OCI-LY7 (cell line): ENCODE measurements at regions not wholly inside any gene's neighbourhood (a gene's known extent, or its start where the extent isn't known, plus 50 kb on each side); places are given as distances from the start of the nearest gene placed in this dataset.

Source experiments
- BruUV-seq: library from RNA; stranded (reverse); fragments of 400-500 nt; replicated peaks from 2 replicates; lab custom pipeline; 2021; lab: Mats Ljungman, UMichigan
- CTCF ChIA-PET: fragments of 300-600 bp; sonication (Branson Sonifier 250); formaldehyde crosslinking; loops from one replicate; lab custom pipeline; 2022; ENCODE audit warnings: antibody characterized with exemption; ENCODE audit not compliant: unreplicated experiment; lab: Charles Lee
- POLR2A ChIA-PET: fragments of 300-600 bp; sonication (Branson Sonifier 250); formaldehyde crosslinking; loops from one replicate; lab custom pipeline; 2022; ENCODE audit warnings: antibody characterized with exemption; lab: Charles Lee
- DNase-seq: peaks from one replicate; pipeline ENCODE4 v3.0.0-alpha.2; 2015; ENCODE audit warnings: low spot score
- H2AFZ ChIP-seq: fragments of 200-600 bp; sonication (generic), shearing (Covaris generic); 2 replicates; pipeline ENCODE4 v1.6.1; 2014; ENCODE audit warnings: mild to moderate bottlenecking, antibody characterized with exemption, low read length, moderate library complexity
- H3K27ac ChIP-seq: fragments of 200-600 bp; sonication (generic); 2 replicates; pipeline ENCODE4 v1.5.1; 2014; ENCODE audit warnings: mixed run types, low read depth, mild to moderate bottlenecking, moderate library complexity, low read length, inconsistent platforms; ENCODE audit not compliant: poor library complexity, severe bottlenecking
- H3K36me3 ChIP-seq: fragments of 200-600 bp; sonication (generic); 2 replicates; pipeline ENCODE4 v1.6.1; 2014; ENCODE audit warnings: mild to moderate bottlenecking, antibody characterized with exemption, low read length, moderate library complexity, mixed read lengths; ENCODE audit not compliant: insufficient read depth
- H3K4me1 ChIP-seq: fragments of 200-600 bp; sonication (generic); 2 replicates; pipeline ENCODE4 v1.5.1; 2014; ENCODE audit warnings: mild to moderate bottlenecking, low read length; ENCODE audit not compliant: insufficient read depth, poor library complexity, severe bottlenecking
- H3K4me2 ChIP-seq: fragments of 200-600 bp; sonication (generic); 2 replicates; pipeline ENCODE4 v1.6.1; 2014; ENCODE audit warnings: mild to moderate bottlenecking, low read length
- H3K4me3 ChIP-seq: fragments of 200-600 bp; sonication (generic); 2 replicates; pipeline ENCODE4 v1.5.1; 2014; ENCODE audit warnings: mild to moderate bottlenecking, low read depth, low read length; ENCODE audit not compliant: poor library complexity, severe bottlenecking
- H3K79me2 ChIP-seq: fragments of 200-600 bp; sonication (generic); 2 replicates; pipeline ENCODE4 v1.6.1; 2016; ENCODE audit warnings: low read depth, mild to moderate bottlenecking, low read length, moderate library complexity, mixed read lengths; ENCODE audit not compliant: insufficient read depth
- H3K9me2 ChIP-seq: fragments of 200-600 bp; sonication (generic); 2 replicates; pipeline ENCODE4 v1.6.1; 2016; ENCODE audit warnings: mild to moderate bottlenecking, low read length, mixed read lengths; ENCODE audit not compliant: insufficient read depth
- H3K9me3 ChIP-seq: fragments of 200-600 bp; sonication (generic); 2 replicates; pipeline ENCODE4 v1.6.1; 2014; ENCODE audit warnings: mild to moderate bottlenecking, mixed run types, low read length, mixed read lengths
- H4K20me1 ChIP-seq: fragments of 200-600 bp; sonication (generic); 2 replicates; pipeline ENCODE4 v1.6.1; 2014; ENCODE audit warnings: mild to moderate bottlenecking, antibody characterized with exemption, low read length, moderate library complexity, mixed read lengths; ENCODE audit not compliant: insufficient read depth
- EZH2phosphoT487 ChIP-seq: fragments of 200-600 bp; sonication (generic); IDR thresholded peaks from 2 replicates; pipeline ENCODE4 v1.6.1; 2018; ENCODE audit warnings: low read depth, borderline replicate concordance, mild to moderate bottlenecking, mixed run types, antibody characterized with exemption, low read length, moderate library complexity, mixed read lengths
- intact Hi-C: fragments of 100-400 bp; cut with micrococcal nuclease; formaldehyde crosslinking; loops from one replicate; pipeline ENCODE4 v1.10.0; 2022; ENCODE audit not compliant: unreplicated experiment
- TF ChIP-seq, protein P1 (sequence below): fragments of 200-600 bp; sonication (generic); conservative IDR thresholded peaks from 2 replicates; pipeline ENCODE4 v1.5.1; 2014; ENCODE audit warnings: mild to moderate bottlenecking, antibody characterized with exemption, low read length, moderate library complexity, mixed read lengths

DNA sequence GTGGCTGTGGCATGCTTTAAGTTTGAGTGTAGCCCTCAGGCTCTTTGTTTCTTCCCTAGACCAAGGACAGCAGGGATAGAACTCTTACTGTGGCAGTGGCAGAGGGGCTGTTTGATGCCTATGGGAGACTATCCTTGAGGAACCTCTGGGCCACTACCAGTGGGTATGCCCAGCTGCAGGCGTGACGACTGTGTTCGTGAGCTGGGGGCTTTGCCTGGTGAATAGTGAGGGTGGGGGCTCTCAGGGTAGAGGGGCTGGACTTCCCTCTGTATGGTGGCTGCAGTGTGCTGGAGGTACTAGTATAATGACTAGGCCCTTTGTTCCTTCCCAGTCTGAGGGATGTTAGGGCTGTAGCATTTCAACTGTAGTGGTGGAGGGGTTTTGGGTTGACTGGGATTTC is 1242.0 kb downstream of the KHDRBS2 start:
- no peak overlapping the region for H3K4me3 ChIP-seq
- no peak for DNase-seq
- ChIA-PET POLR2A (no interaction called here), CTCF (no interaction called here)
- BruUV-seq, result no TSS peak
- 0 out of 2 replicates have a peak, but pooled peaks cover 6% of the 10 kb centered on the region for H3K9me3 ChIP-seq
- no peak overlapping the region for H3K27ac ChIP-seq
- no peaks in the 10 kb centered on the region for H3K36me3 ChIP-seq
- H2AFZ ChIP-seq, result no peak overlapping the region
- no peaks in the 10 kb centered on the region for H3K4me1 ChIP-seq
- no peaks in the 10 kb centered on the region for H3K9me2 ChIP-seq
- no peaks in the 10 kb centered on the region for H3K79me2 ChIP-seq
- no peaks in the 10 kb centered on the region for H4K20me1 ChIP-seq
- TF ChIP-seq, protein P1, sequence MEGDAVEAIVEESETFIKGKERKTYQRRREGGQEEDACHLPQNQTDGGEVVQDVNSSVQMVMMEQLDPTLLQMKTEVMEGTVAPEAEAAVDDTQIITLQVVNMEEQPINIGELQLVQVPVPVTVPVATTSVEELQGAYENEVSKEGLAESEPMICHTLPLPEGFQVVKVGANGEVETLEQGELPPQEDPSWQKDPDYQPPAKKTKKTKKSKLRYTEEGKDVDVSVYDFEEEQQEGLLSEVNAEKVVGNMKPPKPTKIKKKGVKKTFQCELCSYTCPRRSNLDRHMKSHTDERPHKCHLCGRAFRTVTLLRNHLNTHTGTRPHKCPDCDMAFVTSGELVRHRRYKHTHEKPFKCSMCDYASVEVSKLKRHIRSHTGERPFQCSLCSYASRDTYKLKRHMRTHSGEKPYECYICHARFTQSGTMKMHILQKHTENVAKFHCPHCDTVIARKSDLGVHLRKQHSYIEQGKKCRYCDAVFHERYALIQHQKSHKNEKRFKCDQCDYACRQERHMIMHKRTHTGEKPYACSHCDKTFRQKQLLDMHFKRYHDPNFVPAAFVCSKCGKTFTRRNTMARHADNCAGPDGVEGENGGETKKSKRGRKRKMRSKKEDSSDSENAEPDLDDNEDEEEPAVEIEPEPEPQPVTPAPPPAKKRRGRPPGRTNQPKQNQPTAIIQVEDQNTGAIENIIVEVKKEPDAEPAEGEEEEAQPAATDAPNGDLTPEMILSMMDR, result no peak
- no peak for TF ChIP-seq EZH2phosphoT487
- intact Hi-C loops, result no loop called here
- H3K4me2 ChIP-seq, result no peak overlapping the region
